Head of caudate nucleus (tissue), 42 donors: ENCODE measurements at regions not wholly inside any gene's neighbourhood (a gene's known extent, or its start where the extent isn't known, plus 50 kb on each side); places are given as distances from the start of the nearest gene placed in this dataset.

Source experiments
- DNase-seq, 42 donors: peaks; one replicate each; pipeline versions ENCODE4 v3.0.0 to v3.0.0-alpha.2; 2020 to 2021; ENCODE audit warnings: mixed read lengths in 7 of 42
- intact Hi-C: fragments of 100-400 bp; cut with DNase I; formaldehyde crosslinking; loops from one replicate; pipeline ENCODE4 v1.15.0; 2022

DNA sequence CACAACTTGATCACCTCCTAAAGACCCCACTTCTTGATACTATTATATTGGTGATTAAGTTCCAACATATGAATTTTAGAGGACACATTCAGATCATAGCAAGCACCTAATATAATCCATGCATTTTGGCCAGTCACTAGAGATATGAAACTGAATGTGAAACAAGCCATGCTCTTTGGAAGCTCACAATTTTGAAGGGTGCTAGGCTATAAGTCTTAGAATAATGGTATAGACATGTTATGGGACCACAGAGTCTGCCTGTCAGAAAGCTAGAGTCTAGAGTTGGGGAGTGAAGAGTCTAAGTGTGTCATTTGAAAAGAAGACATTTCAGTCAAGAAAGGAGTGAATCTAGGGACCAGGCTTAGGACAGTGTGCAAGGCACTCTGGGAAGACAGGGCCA, 186.4 kb upstream of the SLC24A5 start:
- DNase-seq = no peak
- intact Hi-C loops = no loop called here

DNA sequence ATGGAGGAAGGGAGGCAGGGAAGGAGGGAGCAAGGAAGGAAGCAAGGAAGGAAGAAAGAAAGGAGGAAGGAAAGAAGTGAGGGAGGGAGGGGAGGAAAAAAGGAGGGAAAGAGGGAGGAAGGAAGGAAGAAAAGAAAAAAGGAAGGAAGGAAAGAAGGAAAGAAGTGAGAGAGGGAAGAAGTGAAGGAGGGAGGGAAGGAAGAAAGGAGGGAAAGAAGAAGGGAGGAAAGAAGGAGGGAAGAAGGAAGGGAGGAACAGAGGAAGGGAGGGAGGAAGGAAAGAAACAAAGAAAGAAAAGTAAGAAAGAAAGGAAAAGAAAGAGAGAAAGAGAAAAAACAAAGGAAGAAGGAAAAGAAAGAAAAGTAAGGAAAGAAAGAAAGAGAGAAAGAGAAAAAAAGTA, 183.0 kb upstream of the SLC24A5 start:
- intact Hi-C loops = no loop called here
- no peak for DNase-seq

DNA sequence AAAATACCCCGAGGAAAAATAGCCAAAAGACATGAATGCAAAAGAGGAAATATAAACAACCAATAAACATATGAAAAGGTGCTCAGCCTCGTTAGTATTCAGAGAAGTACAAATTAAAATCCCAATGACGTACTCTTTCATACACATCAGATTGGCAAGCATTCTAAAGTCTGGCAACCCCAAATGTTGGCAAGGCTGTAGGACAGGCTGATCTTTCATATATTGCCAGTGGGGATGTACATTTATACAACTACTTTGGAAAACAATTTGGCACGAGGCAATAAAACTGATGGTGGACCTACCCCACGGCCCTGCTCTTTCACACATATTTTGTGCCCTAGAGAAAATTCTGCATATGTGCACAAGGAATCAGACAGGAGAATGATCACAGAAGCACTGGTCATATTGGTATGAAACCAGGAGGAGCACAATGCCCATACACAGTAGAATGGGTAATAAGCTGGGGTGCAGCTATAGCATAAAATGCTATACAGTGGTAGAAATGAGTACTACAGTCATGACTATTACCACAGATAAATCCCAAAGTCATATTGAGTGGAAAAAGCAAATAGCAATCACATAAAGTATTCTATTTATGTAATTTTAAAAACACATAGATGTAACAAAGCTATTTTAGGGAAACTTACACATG, 176.0 kb upstream of the SLC24A5 start:
- intact Hi-C loops = no loop called here
- no peak for DNase-seq

DNA sequence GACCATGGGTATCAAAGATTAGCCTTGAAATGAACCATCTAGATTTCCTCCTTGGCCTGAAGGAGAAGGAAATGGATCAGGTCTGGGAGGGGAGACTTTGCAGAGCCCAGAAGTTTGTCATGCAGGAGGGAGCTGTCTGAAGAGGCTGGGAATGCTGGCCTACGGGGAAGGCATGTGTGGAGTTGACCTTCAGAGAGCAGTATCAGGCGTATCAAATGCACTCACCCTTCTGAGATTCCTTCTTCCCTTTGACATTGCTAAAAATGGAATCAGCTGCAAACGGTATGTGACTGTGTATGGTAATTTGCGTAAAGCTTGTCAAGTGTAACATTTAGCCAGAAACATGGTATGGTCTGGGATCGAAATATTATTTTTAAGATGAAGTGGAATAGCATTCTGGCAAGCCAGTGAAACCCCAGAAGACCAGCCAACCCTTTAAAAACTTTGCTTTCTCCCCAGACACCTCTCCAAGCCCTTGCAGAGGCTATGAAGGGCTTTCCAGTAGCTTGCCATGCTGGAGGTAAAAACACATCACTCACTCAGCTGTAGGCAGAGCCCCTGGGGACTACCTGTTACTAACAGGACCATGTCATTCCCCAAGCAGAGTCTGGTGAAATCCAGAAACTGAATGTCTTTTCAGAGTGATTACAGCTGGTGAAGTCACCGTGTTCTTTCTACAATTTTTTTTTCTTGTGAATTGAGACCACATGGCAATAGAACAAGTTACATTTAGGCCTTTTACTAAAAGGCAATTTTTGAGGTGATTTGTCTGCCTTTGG, 174.7 kb upstream of the SLC24A5 start:
- intact Hi-C loops = no loop called here
- DNase-seq = no peak

DNA sequence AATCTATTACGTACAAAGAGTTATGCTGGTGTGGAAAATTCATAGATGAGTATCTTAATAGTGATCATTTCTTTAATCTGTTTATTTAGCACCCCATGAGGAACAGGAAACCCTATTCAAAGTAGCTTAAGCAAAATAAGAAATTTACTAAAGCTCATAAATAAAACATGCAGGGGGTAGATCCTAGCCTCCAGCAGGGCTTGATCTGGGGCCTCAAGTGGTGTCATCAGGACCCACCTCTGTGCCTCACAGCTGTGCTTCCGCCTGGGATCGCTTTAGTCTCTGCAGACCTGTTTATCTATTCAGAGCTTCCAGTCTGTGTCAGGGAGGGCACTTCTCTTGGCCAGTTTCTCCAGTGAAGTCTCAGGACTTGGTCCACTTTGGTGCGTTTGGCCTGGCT, 171.0 kb upstream of the SLC24A5 start:
- intact Hi-C loops = no loop called here

DNA sequence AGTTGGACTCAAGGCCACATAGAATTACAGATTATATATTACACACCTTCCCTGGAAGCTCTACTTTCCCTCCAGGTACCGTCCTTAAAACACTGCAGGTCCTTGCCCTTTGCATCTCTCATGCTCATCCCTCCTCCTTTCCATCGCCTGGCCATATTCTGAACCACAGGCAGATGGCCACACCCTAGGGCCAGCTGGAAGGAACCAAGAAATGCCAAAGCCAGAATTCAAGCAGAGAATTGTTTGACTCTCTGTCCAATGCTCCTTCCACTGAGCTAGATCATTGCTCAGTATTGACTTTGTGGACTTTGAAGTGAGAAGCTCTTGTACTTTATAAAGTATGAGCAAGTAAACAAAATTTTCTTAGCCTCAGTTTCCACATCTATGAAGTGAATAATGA, 170.3 kb upstream of the SLC24A5 start:
- DNase-seq = no peak
- intact Hi-C loops = no loop called here

More for the DNA sequence above, 171.0 kb upstream of the SLC24A5 start:
- no peak for DNase-seq

DNA sequence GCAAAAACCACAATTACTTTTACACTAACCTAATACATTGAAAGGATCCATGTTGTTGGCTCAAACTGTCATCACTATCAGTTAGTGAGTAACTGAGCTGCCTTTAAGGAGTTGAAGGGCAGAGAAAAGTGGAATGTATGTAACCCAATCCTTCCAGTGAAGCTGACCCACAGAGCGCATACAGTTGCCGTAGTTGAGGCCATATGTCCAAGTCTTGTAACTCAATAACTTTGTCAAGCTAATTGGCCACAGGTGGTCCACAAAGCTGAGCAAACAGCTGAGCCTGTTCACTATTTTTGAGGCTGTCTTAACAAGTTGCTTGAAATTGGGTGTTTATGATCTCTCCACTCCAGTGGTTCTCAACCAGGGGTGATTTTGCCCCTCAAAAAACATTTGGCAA, 169.0 kb upstream of the SLC24A5 start:
- intact Hi-C loops = no loop called here
- no peak for DNase-seq

DNA sequence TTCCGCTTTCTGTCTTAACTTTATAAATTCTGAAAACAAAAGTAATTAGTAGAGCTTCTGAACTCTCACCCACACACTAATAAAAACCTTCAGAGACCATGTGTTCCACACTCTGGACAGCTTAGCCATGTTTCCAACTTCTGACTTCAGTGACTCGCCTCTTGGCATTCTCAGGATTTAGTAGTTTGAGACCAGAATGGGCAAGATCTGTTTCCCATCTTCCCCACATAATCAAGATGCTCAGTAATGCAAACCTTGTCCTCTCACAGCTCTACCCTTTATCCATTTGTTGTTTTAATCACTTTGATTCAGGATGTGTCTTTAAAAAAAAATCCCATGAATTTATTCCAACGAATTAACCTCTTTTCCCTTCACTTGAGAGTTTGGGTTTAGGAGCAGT, 166.6 kb upstream of the SLC24A5 start:
- intact Hi-C loops = no loop called here
- DNase-seq = no peak

DNA sequence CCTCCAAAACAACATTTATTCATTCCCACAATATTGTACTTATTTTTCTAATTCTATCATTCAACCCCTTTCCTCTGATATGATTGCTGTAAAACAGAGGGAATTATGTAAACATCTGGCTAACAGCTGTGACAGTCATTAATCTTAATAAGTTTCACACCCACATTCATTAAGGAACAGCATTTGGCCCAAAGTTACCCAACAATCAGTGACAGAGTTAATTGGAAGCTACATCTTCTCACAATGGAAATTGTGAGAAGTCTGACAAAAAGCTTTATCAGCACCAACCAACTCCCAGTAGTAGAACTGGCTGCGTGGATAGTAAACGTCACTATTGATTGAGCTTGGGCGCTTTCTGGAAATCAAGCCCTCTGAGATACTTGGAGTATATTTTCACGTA, 165.8 kb upstream of the SLC24A5 start:
- intact Hi-C loops = no loop called here

DNA sequence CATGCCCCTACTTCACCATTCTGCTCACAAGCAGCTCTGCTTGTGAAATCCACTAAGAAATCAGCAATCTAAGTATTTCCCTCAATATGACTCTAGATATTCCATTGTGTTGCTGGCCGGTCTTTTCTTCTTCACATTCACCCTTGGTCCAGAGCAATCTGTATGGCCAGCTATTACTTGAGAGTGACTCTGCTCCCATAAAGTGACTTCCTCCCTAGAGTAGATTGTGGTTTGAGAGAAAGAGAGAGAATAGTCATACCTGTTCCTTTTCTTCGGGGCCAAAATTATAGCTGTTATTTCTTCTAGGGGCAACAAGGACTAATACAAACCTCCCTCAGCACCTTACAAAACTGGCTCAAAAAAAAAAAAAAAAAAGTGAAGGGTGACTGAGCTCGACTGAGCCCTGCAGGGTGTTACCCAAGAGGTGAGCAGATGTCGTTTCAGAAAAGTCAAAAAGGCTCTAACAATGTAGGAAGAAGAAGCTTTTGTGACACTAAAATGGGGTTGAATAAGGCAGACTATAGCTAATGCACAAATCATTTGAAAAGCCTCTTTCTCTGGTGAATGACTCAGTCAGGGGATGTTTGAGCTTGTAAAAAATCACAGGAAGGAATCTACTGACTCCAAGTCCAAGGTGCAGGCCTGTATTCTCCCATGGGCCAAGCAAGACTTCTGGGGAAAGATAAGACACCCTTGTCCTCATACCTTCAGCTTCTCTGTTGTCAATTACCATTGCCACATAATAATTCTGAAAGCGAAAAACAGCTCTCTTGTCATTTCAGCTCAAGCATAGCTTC, 161.0 kb upstream of the SLC24A5 start:
- no peak for DNase-seq
- intact Hi-C loops = no loop called here

More for the DNA sequence above, 165.8 kb upstream of the SLC24A5 start:
- DNase-seq = no peak

DNA sequence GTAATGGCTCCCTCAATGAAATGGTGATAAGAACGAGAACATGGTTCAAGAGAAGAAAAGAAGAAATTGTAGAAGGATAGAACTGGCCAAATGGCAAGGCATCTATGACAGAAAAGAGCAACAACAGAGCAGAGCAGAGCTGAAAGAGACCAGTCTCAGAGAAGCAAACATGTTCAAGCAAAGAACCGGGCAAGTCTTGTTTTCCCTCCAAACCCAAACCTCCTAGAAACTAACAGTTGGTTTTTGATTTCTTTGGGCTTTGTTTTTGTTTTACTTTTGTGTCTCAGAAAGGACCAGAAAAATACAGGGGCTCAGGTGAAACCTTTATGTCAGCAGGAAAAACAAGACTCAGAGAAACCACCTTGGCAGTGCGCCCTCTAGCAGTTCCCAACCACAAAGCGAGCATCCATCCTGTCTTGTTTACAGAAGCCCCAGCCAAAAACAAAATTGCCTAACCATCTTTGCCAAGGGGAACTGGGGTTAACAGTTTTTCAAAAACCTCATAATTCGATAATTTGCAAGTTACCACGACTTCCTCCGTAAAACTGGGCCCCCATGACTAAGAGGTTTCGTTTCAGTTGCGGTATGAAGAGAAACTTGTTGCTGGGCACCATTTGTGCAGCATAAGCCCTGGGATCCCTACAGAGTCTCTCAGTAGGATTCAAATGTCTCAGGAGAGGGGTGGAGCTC, 159.2 kb upstream of the SLC24A5 start:
- no peak for DNase-seq
- intact Hi-C loops = no loop called here

DNA sequence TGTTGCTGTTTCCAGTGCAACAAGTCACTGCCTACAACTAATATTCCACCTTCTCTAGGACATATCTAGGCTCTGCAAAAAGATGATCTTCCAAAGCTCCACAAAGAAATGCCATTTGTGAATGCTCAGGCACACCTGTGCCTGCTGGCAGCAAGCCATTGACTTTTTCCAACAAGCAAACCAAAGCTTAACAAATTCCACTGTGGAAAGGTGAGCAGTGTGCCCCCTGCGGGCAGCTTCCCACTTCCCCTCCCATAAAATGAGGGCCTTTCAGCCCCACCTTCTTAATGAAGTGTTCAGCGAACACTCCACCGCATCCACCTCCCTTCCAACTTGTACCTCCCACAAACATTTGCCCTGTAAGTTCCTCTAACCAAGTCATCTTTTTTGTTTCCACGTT, 157.5 kb upstream of the SLC24A5 start:
- intact Hi-C loops = no loop called here
- DNase-seq = no peak

DNA sequence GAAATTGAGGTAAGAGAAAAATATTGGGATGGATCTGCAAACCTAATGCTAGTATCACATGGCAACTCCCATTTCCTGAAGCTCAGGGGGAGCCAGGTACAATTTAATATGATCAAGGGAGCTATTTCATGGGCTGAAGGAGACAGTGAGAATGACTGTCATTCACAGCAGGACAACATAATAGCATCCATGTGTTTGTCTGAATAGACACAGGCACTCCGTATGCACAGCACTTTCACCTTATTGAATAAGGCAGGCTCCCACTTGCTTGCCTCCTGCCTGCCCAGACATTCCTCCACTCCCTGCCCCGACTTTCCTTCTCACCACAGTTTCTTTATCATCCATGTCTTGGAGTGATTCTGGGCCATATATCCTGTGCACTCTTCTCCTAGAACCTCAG, 156.6 kb upstream of the SLC24A5 start:
- DNase-seq = no peak
- intact Hi-C loops = no loop called here

DNA sequence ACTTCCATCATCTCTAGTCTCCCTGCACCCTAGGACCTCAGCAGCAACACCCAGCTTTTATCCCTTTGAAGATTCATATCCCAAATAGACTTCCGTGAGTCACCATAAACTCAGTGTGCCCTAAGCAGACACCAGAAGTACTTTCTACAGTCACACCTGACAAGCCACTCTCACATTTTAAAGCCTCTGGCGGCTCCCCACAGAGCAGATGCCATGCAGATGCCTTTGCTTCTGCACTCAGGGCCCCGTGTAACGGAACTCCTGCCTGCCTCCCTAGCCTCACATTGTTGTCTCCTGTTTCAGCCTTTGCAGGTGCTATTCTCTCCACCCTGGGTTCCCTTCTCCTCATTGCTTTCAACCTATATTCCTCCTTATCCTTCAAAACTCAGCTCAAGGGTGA, 155.5 kb upstream of the SLC24A5 start:
- DNase-seq = no peak
- intact Hi-C loops = no loop called here

DNA sequence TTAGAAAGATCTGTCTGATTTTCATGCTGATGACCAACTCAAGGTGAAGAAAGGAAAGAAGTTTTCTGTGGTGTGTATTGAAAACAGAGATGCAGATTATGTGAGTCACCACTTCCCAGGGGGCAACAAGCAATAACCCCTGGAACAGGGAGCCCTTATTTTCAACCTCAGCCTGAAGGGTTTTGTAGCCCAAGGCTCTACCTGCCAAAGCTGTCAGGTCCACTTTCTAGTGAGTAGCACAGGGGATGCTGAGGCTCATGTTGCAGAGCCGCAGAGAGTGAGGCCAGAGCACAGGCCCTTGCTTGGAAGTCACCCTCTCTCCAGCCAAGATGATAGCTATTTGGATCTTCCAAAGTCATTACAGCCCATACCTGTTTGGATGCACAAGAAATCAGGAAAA, 152.2 kb upstream of the SLC24A5 start:
- intact Hi-C loops = no loop called here
- no peak for DNase-seq

DNA sequence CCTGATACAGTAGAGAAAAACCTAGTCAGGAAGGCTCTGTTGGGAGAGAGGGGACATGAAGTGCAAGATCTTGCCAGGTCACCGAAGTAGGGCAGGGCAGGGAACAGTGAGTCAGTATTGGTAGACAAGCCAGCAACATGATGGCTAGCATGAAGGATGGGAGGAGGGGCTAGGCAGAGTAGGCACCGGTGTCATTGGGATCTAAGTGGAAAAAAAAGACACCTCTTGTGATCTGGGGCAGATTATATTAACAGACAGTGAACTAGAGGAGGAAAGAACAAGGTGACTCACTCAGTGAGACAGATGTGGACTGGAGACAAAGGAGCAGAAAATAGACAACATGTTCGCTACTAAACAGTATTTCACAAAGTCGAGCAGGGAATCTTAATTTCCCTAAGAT, 149.2 kb upstream of the SLC24A5 start:
- intact Hi-C loops = no loop called here
- no peak for DNase-seq

DNA sequence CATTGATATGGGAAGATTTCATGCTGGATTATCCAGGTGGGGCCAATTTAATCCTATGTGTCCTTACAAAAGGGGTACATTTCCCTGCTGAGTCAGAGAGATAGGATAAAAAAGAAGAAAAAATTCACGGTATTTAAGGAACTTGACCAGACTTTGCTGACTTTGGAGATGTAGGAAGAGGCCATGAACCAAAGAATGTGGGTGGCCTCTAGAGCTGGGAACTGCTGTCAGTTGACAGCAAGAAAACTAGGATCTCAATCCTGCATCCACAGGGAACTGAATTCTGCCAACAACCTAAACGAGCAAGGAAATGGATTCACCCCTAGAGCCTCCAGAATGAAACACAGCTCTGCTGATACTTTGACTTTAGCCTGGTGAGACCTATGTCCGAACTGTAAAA, 148.1 kb upstream of the SLC24A5 start:
- intact Hi-C loops = no loop called here
- DNase-seq = no peak

DNA sequence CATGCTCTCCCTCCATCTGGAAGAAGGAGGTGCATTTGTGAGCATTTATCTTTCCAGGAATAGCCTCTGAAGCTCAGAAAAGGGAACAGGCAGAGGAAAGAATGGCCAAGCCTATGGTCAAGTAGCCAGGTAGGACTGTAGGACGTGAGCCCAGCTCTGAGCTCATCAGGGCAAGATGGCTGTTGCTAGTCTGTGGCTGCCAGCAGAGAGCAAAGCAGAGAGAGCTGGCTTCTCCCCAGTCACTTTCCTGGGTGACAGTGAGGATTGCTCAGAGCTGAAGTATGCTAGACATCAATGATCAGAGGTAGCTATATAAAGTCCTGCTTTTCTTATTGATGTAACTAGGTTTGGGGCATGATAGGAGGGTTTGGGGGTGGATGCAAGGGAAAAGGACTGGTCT, 146.1 kb upstream of the SLC24A5 start:
- intact Hi-C loops = no loop called here

DNA sequence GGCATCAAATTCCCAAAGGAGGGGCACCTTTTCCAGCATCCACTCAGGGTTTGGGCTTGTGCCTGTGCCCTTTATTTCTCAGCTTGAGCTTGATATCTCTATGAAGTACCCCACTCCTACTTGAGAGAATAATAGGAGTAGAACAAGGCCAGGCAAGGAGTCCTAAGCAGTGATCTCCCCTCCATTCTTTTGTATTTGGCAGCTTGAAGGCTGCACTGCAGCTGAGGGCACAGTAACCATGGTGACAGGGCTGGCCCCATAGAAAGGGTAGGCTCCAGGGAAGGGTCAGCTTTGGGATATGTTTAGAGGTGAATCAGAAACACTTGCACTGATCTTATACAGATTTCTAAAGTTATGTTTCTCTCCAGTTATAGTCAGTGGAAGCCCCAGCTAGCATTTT, 145.4 kb upstream of the SLC24A5 start:
- intact Hi-C loops = no loop called here
- DNase-seq = no peak

More for the DNA sequence above, 146.1 kb upstream of the SLC24A5 start:
- no peak for DNase-seq

DNA sequence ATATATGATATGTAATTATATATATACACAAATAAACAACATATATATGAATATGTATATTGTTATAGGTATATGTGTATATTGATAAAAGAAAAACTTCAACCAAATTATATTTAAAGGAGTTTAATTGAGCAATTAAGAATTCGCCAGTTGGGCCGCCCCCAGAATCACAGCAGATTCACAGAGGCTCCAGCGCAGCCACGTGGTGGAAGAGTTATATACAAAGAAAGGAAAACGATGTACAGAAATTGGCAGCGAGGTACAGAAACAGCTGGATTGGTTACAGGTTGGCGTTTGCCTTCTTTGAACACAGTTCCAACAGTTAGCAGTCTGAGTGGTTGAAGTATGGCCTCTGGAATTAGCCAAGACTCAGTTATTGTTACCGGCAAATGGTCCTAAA, 137.3 kb upstream of the SLC24A5 start:
- intact Hi-C loops = no loop called here
- DNase-seq = no peak
